H1 (cell line): ENCODE measurements at regions not wholly inside any gene's neighbourhood (a gene's known extent, or its start where the extent isn't known, plus 50 kb on each side); places are given as distances from the start of the nearest gene placed in this dataset.

Source experiments
- ATF3 ChIP-seq: IDR thresholded peaks from 2 replicates; pipeline ENCODE4 v1.6.1; 2011; ENCODE audit warnings: low read depth, mild to moderate bottlenecking, low read length; ENCODE audit not compliant: insufficient read depth
- CEBPB ChIP-seq: IDR thresholded peaks from 2 replicates; pipeline ENCODE4 v1.6.1; 2012; ENCODE audit warnings: low read depth, low read length
- CHD2 ChIP-seq: IDR thresholded peaks from 2 replicates; pipeline ENCODE4 v1.6.1; 2012; ENCODE audit warnings: low read length, improper control_type of control experiment
- CTBP2 ChIP-seq: IDR thresholded peaks from 2 replicates; pipeline ENCODE4 v1.7.0; 2011; ENCODE audit warnings: borderline replicate concordance, mild to moderate bottlenecking, moderate library complexity, mixed read lengths, low read length; ENCODE audit not compliant: insufficient read depth, insufficient read length
- CTCF ChIP-seq, 3 experiments: IDR thresholded peaks; 1 replicate in 2 of 3; 2 replicates in 1 of 3; pipeline versions ENCODE4 v1.5.1 to v1.6.1; 2011; ENCODE audit warnings: low read length in 3 of 3, mild to moderate bottlenecking in 3 of 3, inconsistent platforms in 2 of 3, low read depth in 1 of 3, moderate library complexity in 1 of 3; ENCODE audit not compliant: insufficient read depth in 1 of 3; ENCODE audit errors: control extremely low read depth in 1 of 3
- EZH2 ChIP-seq: fragments of 200-600 bp; sonication (generic); IDR thresholded peaks from 2 replicates; pipeline ENCODE4 v1.7.1; 2012; ENCODE audit warnings: low read depth, mild to moderate bottlenecking, moderate library complexity, low read length, inconsistent platforms; ENCODE audit not compliant: severe bottlenecking
- HDAC2 ChIP-seq, 2 experiments: fragments of 300-600 bp in 1 of 2; sonication (generic) in 1 of 2; IDR thresholded peaks; 2 replicates each; pipeline ENCODE4 v1.6.1; 2011 to 2012; ENCODE audit warnings: low read depth in 2 of 2, low read length in 2 of 2, mild to moderate bottlenecking in 2 of 2, moderate library complexity in 2 of 2, borderline replicate concordance in 1 of 2, inconsistent platforms in 1 of 2
- JUND ChIP-seq: IDR thresholded peaks from 2 replicates; pipeline ENCODE4 v1.6.1; 2011; ENCODE audit warnings: mild to moderate bottlenecking, improper control_type of control experiment, low read length
- PHF8 ChIP-seq: fragments of 200-600 bp; sonication (generic); conservative IDR thresholded peaks from 2 replicates; pipeline ENCODE4 v1.7.1; 2012; ENCODE audit warnings: low read depth, mild to moderate bottlenecking, inconsistent platforms, low read length, moderate library complexity
- POLR2A ChIP-seq, 2 experiments: IDR thresholded peaks; 1 replicate in 1 of 2; 2 replicates in 1 of 2; pipeline ENCODE4 v1.6.1; 2011; ENCODE audit warnings: low read depth in 2 of 2, low read length in 2 of 2, mild to moderate bottlenecking in 2 of 2; ENCODE audit errors: control extremely low read depth in 1 of 2
- POLR2AphosphoS5 ChIP-seq: IDR thresholded peaks from 2 replicates; pipeline ENCODE4 v1.6.1; 2011; ENCODE audit warnings: low read depth, low read length
- RXRA ChIP-seq: IDR thresholded peaks from 2 replicates; pipeline ENCODE4 v1.6.1; 2011; ENCODE audit warnings: low read depth, mild to moderate bottlenecking, low read length, moderate library complexity; ENCODE audit not compliant: insufficient read depth
- SRF ChIP-seq: IDR thresholded peaks from 2 replicates; pipeline ENCODE4 v1.6.1; 2011; ENCODE audit warnings: mild to moderate bottlenecking, low read depth, low read length, moderate library complexity
- SUZ12 ChIP-seq: fragments of 200-600 bp; sonication (generic); IDR thresholded peaks from 2 replicates; pipeline ENCODE4 v1.6.1; 2012; ENCODE audit warnings: mild to moderate bottlenecking, inconsistent platforms, low read length, moderate library complexity, mixed read lengths

GRCh38 chr14:30223966-30224365 is 296.3 kb upstream of the PRKD1 start:
- TF ChIP-seq CTCF (IDR thresholded peaks at IDR 0.05; ENCODE audit: control extremely low read depth in 1 of 3, insufficient read depth in 1 of 3, low read depth in 1 of 3, low read length in 3 of 3): no peak
- no peak for TF ChIP-seq JUND
- no peak for TF ChIP-seq SUZ12
- TF ChIP-seq PHF8: no peak
- TF ChIP-seq EZH2: no peak
- TF ChIP-seq POLR2A (IDR thresholded peaks at IDR 0.05; ENCODE audit: control extremely low read depth in 1 of 2, low read depth in 2 of 2, low read length in 2 of 2): no peak
- TF ChIP-seq HDAC2 (IDR thresholded peaks at IDR 0.05; ENCODE audit: borderline replicate concordance in 1 of 2, low read depth in 2 of 2, low read length in 2 of 2): no peak
- no peak for TF ChIP-seq CHD2
- TF ChIP-seq POLR2AphosphoS5: no peak
- no peak for TF ChIP-seq CTBP2
- no peak for TF ChIP-seq ATF3
- TF ChIP-seq RXRA: no peak
- no peak for TF ChIP-seq SRF
- no peak for TF ChIP-seq CEBPB
